B cell (primary cell): ENCODE measurements at regions not wholly inside any gene's neighbourhood (a gene's known extent, or its start where the extent isn't known, plus 50 kb on each side); places are given as distances from the start of the nearest gene placed in this dataset.

Source experiments
- ATAC-seq: fragments of 200-7000 bp; cut with Tn5 transposase; one replicate; pipeline ENCODE4 v1.10.0; 2021; ENCODE audit warnings: low read depth, mild to moderate bottlenecking, moderate number of reproducible peaks, moderate library complexity
- CTCF ChIA-PET: fragments of 350-600 bp; sonication (Branson Sonifier 250); formaldehyde crosslinking; loops from one replicate; lab custom pipeline; 2021; ENCODE audit warnings: antibody characterized with exemption, inconsistent platforms; lab: Charles Lee
- POLR2A ChIA-PET: fragments of 350-600 bp; sonication (Branson Sonifier 250); formaldehyde crosslinking; loops from one replicate; lab custom pipeline; 2021; ENCODE audit warnings: antibody characterized with exemption; lab: Charles Lee
- DNase-seq: peaks from one replicate; pipeline ENCODE4 v3.0.0; 2013
- H2AFZ ChIP-seq: 2 replicates; pipeline ENCODE4 v1.6.1; 2012; ENCODE audit warnings: mild to moderate bottlenecking, low read depth, low read length; ENCODE audit not compliant: insufficient read depth, poor library complexity, severe bottlenecking
- H3K27ac ChIP-seq, 2 donors: 1 replicate in 1 of 2; 2 replicates in 1 of 2; pipeline ENCODE4 v1.5.1; 2012 to 2013; ENCODE audit warnings: low read length in 2 of 2, mild to moderate bottlenecking in 2 of 2, moderate library complexity in 1 of 2
- H3K27me3 ChIP-seq, 4 experiments: fragments of 200-600 bp in 1 of 4; sonication (generic) in 1 of 4; replicated peaks in 1 of 4; 1 replicate in 2 of 4; 2 replicates in 2 of 4; pipeline versions ENCODE4 v1.6.1 to v1.7.0; 2013 to 2016; ENCODE audit warnings: low read length in 3 of 4, mild to moderate bottlenecking in 2 of 4, mixed read lengths in 1 of 4, moderate library complexity in 1 of 4; ENCODE audit not compliant: insufficient read depth in 4 of 4, control insufficient read depth in 3 of 4; ENCODE audit errors: control extremely low read depth in 1 of 4
- H3K36me3 ChIP-seq, 2 experiments: replicated peaks in 1 of 2; 1 replicate in 1 of 2; 2 replicates in 1 of 2; pipeline versions ENCODE4 v1.6.1 to v1.7.1; 2013; ENCODE audit warnings: low read length in 1 of 2; ENCODE audit not compliant: insufficient read depth in 2 of 2, control insufficient read depth in 1 of 2; ENCODE audit errors: control extremely low read depth in 1 of 2, extremely low read depth in 1 of 2
- H3K4me1 ChIP-seq, 2 donors: fragments of 200-600 bp in 1 of 2; sonication (generic) in 1 of 2; 1 replicate in 1 of 2; 2 replicates in 1 of 2; pipeline versions ENCODE4 v1.5.1 to v1.6.1; 2013 to 2017; ENCODE audit warnings: low read length in 2 of 2; ENCODE audit not compliant: control insufficient read depth in 2 of 2, insufficient read depth in 2 of 2
- H3K4me2 ChIP-seq: replicated peaks from 2 replicates; pipeline ENCODE3; 2012; ENCODE audit warnings: mild to moderate bottlenecking, low read depth, low read length; ENCODE audit not compliant: poor library complexity, severe bottlenecking
- H3K4me3 ChIP-seq, 5 experiments: fragments of 200-600 bp in 1 of 5; sonication (generic) in 1 of 5; 1 replicate in 3 of 5; 2 replicates in 2 of 5; pipeline versions ENCODE4 v1.5.1 to v1.7.0; 2011 to 2016; ENCODE audit warnings: low read length in 4 of 5, mild to moderate bottlenecking in 4 of 5, low read depth in 2 of 5, control low read depth in 1 of 5, moderate library complexity in 1 of 5; ENCODE audit not compliant: insufficient read depth in 1 of 5; ENCODE audit errors: control extremely low read depth in 1 of 5, extremely low read depth in 1 of 5
- H3K79me2 ChIP-seq: fragments of 200-600 bp; sonication (generic); one replicate; pipeline ENCODE4 v1.6.0; 2016; ENCODE audit warnings: low read length; ENCODE audit not compliant: control insufficient read depth, insufficient read depth
- H3K9ac ChIP-seq: fragments of 200-600 bp; sonication (generic); 2 replicates; pipeline ENCODE4 v1.6.1; 2017; ENCODE audit warnings: mild to moderate bottlenecking, low read length, moderate library complexity
- H3K9me3 ChIP-seq, 3 donors: one replicate each; pipeline versions ENCODE4 v1.6.1 to v1.7.1; 2013; ENCODE audit warnings: low read length in 2 of 3; ENCODE audit not compliant: control insufficient read depth in 2 of 3, insufficient read depth in 1 of 3; ENCODE audit errors: control extremely low read depth in 1 of 3
- H4K20me1 ChIP-seq: 2 replicates; pipeline ENCODE4 v1.6.0; 2012; ENCODE audit warnings: mild to moderate bottlenecking, low read length; ENCODE audit not compliant: insufficient read depth, control insufficient read depth, poor library complexity, severe bottlenecking
- H3K27ac Mint-ChIP-seq: one replicate; pipeline ENCODE4 v1.8.0; 2021; ENCODE audit warnings: mixed read lengths
- H3K27me3 Mint-ChIP-seq: one replicate; pipeline ENCODE4 v1.8.0; 2021; ENCODE audit warnings: mixed read lengths
- H3K4me1 Mint-ChIP-seq: one replicate; pipeline ENCODE4 v1.8.0; 2021; ENCODE audit warnings: mixed read lengths
- H3K4me3 Mint-ChIP-seq: one replicate; pipeline ENCODE4 v1.8.0; 2021; ENCODE audit warnings: mixed read lengths
- H3K9me3 Mint-ChIP-seq: one replicate; pipeline ENCODE4 v1.8.0; 2022; ENCODE audit warnings: mixed read lengths; ENCODE audit not compliant: insufficient read depth
- EZH2 ChIP-seq: IDR thresholded peaks from 2 replicates; pipeline ENCODE4 v1.6.1; 2012; ENCODE audit warnings: borderline replicate concordance, low read depth, mild to moderate bottlenecking, moderate library complexity, low read length; ENCODE audit not compliant: insufficient read depth, poor library complexity, severe bottlenecking
- WGBS: methylation state at CpG from one replicate; pipeline ENCODE4 v1.1.5; 2013; ENCODE audit warnings: missing lambda C conversion rate; ENCODE audit not compliant: insufficient coverage; 5-methylcytosine and 5-hydroxymethylcytosine counted together
- intact Hi-C: fragments of 100-400 bp; cut with micrococcal nuclease; formaldehyde crosslinking; loops from one replicate; pipeline ENCODE4 v1.10.0; 2022
- TF ChIP-seq, protein P1 (sequence below): fragments of 200-600 bp; IDR thresholded peaks from one replicate; pipeline ENCODE4 v1.8.0; 2022; ENCODE audit warnings: antibody characterized with exemption, mild to moderate bottlenecking

DNA sequence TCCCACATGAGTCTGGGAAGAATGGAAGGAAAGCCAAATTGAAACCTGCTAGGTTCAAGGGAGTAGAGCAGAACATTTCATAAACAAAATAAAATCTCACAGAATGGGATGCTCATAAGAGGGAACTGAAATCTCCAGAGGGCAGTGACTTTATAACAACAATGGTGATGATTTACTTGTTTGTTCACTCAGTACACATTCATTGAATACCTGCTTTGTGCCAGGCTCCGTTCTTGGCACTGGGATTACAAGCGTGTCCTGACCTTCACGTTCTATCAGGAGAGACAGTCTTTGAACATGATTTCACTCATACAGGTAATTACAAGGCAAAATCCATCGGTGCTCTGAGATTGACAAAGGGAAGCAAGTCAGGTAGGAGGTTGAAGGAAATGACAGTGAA is 356.3 kb downstream of the HAPSTR1 start:
- Mint-ChIP-seq H3K4me3 (no peak overlapping the region), H3K4me1 (no peaks in the 10 kb centered on the region), H3K27me3 (peaks cover 8% of the 10 kb centered on the region), H3K9me3 (peaks cover 16% of the 10 kb centered on the region), H3K27ac (no peak overlapping the region)
- Histone ChIP-seq H3K27me3 (no peaks in the 10 kb centered on the region), H3K4me1 (no peaks in the 10 kb centered on the region), H3K4me2 (no peak overlapping the region), H3K4me3 (no peak overlapping the region), H2AFZ (no peak overlapping the region), H3K9ac (no peak overlapping the region), H4K20me1 (no peaks in the 10 kb centered on the region), H3K9me3 (peaks cover 1 to 6% (median 3%) of the 10 kb centered on the region in 3 donors), H3K36me3 (no peaks in the 10 kb centered on the region), H3K79me2 (no peaks in the 10 kb centered on the region), H3K27ac (no peak overlapping the region)
- ChIA-PET POLR2A (no interaction called here), CTCF (interaction anchor here (0.8 kb wide), 1 partner anchor 365 kb away, joined by 4 read pairs; no protein-coding TSS in a partner anchor)
- intact Hi-C loops, result no loop called here
- ATAC-seq (no peak), DNase-seq (no peak)
- TF ChIP-seq, protein P1, sequence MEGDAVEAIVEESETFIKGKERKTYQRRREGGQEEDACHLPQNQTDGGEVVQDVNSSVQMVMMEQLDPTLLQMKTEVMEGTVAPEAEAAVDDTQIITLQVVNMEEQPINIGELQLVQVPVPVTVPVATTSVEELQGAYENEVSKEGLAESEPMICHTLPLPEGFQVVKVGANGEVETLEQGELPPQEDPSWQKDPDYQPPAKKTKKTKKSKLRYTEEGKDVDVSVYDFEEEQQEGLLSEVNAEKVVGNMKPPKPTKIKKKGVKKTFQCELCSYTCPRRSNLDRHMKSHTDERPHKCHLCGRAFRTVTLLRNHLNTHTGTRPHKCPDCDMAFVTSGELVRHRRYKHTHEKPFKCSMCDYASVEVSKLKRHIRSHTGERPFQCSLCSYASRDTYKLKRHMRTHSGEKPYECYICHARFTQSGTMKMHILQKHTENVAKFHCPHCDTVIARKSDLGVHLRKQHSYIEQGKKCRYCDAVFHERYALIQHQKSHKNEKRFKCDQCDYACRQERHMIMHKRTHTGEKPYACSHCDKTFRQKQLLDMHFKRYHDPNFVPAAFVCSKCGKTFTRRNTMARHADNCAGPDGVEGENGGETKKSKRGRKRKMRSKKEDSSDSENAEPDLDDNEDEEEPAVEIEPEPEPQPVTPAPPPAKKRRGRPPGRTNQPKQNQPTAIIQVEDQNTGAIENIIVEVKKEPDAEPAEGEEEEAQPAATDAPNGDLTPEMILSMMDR, result no peak
- TF ChIP-seq EZH2, result no peak
- 100% methylated on average over 1 of the region's 4 CpGs for WGBS

DNA sequence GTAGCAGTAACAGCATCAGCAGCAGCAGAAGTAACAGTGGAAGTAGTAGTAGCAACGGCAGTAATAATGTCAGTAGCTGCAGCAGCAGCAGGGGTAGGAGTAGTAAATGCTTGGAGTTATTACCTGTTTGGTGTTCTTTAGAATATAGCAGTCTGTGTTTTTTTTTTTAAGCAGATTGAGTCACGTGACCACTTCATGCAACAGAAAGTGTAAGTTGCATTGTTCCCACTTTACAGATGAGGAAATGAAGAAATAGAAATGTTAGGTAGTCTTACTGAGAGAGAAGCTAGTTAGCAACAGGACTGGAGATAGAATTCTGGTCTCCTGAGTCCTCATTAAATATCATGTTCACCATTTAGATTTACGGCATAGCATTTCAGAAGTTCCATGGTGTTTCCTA is 358.2 kb downstream of the HAPSTR1 start:
- intact Hi-C loops, result no loop called here

More for the DNA sequence above, 358.2 kb downstream of the HAPSTR1 start:
- Mint-ChIP-seq H3K27ac (no peak overlapping the region), H3K4me3 (no peak overlapping the region), H3K27me3 (peaks cover 14% of the 10 kb centered on the region), H3K9me3 (peaks cover 22% of the 10 kb centered on the region), H3K4me1 (no peaks in the 10 kb centered on the region)
- H3K9ac ChIP-seq, result no peak overlapping the region
- no peaks in the 10 kb centered on the region for H3K27me3 ChIP-seq
- no peaks in the 10 kb centered on the region for H4K20me1 ChIP-seq
- H3K79me2 ChIP-seq, result no peaks in the 10 kb centered on the region
- no peak overlapping the region for H3K27ac ChIP-seq
- POLR2A ChIA-PET, result no interaction called here
- H2AFZ ChIP-seq, result no peak overlapping the region
- DNase-seq, result no peak
- H3K4me1 ChIP-seq, result no peaks in the 10 kb centered on the region
- ATAC-seq, result no peak
- H3K4me2 ChIP-seq, result no peak overlapping the region
- 100% methylated on average over 1 of the region's 3 CpGs for WGBS
- no peak for TF ChIP-seq EZH2
- TF ChIP-seq, protein P1, result no peak
- H3K36me3 ChIP-seq, result no peaks in the 10 kb centered on the region
- H3K4me3 ChIP-seq, result no peak overlapping the region
- CTCF ChIA-PET, result no interaction called here
- H3K9me3 ChIP-seq, result peaks cover 1 to 6% (median 3%) of the 10 kb centered on the region in 3 donors
